Liver (tissue), 7 donors: ENCODE measurements at regions not wholly inside any gene's neighbourhood (a gene's known extent, or its start where the extent isn't known, plus 50 kb on each side); places are given as distances from the start of the nearest gene placed in this dataset.

Experiments
- DNase-seq: peaks from one replicate; pipeline ENCODE4 v3.0.0-alpha.2; 2017; ENCODE audit warnings: low spot score
- H3K27ac ChIP-seq, 2 donors: one replicate each; pipeline ENCODE4 v1.7.0; 2013; ENCODE audit warnings: inconsistent platforms in 2 of 2, low read length in 2 of 2, control low read depth in 1 of 2, low read depth in 1 of 2, mild to moderate bottlenecking in 1 of 2
- H3K27me3 ChIP-seq, 4 donors: one replicate each; pipeline versions ENCODE4 v1.6.1 to v1.7.0; 2013; ENCODE audit warnings: low read length in 3 of 4, inconsistent platforms in 1 of 4, mild to moderate bottlenecking in 1 of 4, moderate library complexity in 1 of 4; ENCODE audit not compliant: control insufficient read depth in 4 of 4, insufficient read depth in 4 of 4
- H3K36me3 ChIP-seq, 4 donors: one replicate each; pipeline versions ENCODE4 v1.6.1 to v1.7.0; 2013; ENCODE audit warnings: low read length in 3 of 4, mild to moderate bottlenecking in 3 of 4, low read depth in 1 of 4, moderate library complexity in 1 of 4; ENCODE audit not compliant: control insufficient read depth in 4 of 4, insufficient read depth in 3 of 4
- H3K4me1 ChIP-seq, 4 donors: one replicate each; pipeline versions ENCODE4 v1.6.1 to v1.7.0; 2013; ENCODE audit warnings: low read length in 3 of 4, mild to moderate bottlenecking in 3 of 4, moderate library complexity in 1 of 4; ENCODE audit not compliant: control insufficient read depth in 4 of 4, insufficient read depth in 4 of 4
- H3K4me3 ChIP-seq, 3 donors: one replicate each; pipeline versions ENCODE4 v1.6.1 to v1.7.0; 2013; ENCODE audit warnings: low read length in 3 of 3, control low read depth in 1 of 3, low read depth in 1 of 3, mild to moderate bottlenecking in 1 of 3
- H3K9ac ChIP-seq, 2 donors: one replicate each; pipeline ENCODE4 v1.7.0; 2013; ENCODE audit warnings: low read length in 2 of 2, mild to moderate bottlenecking in 2 of 2, moderate library complexity in 2 of 2, control low read depth in 1 of 2, low read depth in 1 of 2
- H3K9me3 ChIP-seq, 4 donors: one replicate each; pipeline versions ENCODE4 v1.6.1 to v1.7.0; 2013; ENCODE audit warnings: low read length in 3 of 4; ENCODE audit not compliant: control insufficient read depth in 4 of 4
- ATF3 ChIP-seq: IDR thresholded peaks from 2 replicates; pipeline ENCODE4 v1.6.1; 2016; ENCODE audit warnings: antibody characterized with exemption
- EGR1 ChIP-seq, 2 donors: IDR thresholded peaks; 2 replicates each; pipeline ENCODE4 v1.6.1; 2016 to 2018; ENCODE audit warnings: antibody characterized with exemption in 2 of 2, low read depth in 2 of 2
- FOXA1 ChIP-seq: IDR thresholded peaks from 2 replicates; pipeline ENCODE4 v1.6.1; 2016; ENCODE audit warnings: antibody characterized with exemption
- GABPA ChIP-seq, 2 donors: IDR thresholded peaks in 1 of 2; conservative IDR thresholded peaks in 1 of 2; 2 replicates each; pipeline ENCODE4 v1.6.1; 2016; ENCODE audit warnings: antibody characterized with exemption in 2 of 2, mild to moderate bottlenecking in 1 of 2, moderate library complexity in 1 of 2
- MAX ChIP-seq: IDR thresholded peaks from 2 replicates; pipeline ENCODE4 v1.6.1; 2016; ENCODE audit warnings: antibody characterized with exemption
- NR2F2 ChIP-seq: IDR thresholded peaks from 2 replicates; pipeline ENCODE4 v1.6.1; 2016; ENCODE audit warnings: antibody characterized with exemption
- RAD21 ChIP-seq, 2 donors: IDR thresholded peaks; 2 replicates each; pipeline ENCODE4 v1.6.1; 2016; ENCODE audit warnings: antibody characterized with exemption in 2 of 2, mild to moderate bottlenecking in 2 of 2
- REST ChIP-seq: IDR thresholded peaks from 2 replicates; pipeline ENCODE4 v1.6.1; 2016; ENCODE audit warnings: antibody characterized with exemption, mild to moderate bottlenecking
- YY1 ChIP-seq: IDR thresholded peaks from 2 replicates; pipeline ENCODE4 v1.6.1; 2016; ENCODE audit warnings: antibody characterized with exemption, mild to moderate bottlenecking
- ZBTB33 ChIP-seq: IDR thresholded peaks from 2 replicates; pipeline ENCODE4 v1.6.1; 2016; ENCODE audit warnings: antibody characterized with exemption
- WGBS: extraction: QIAGEN DNeasy Blood & Tissue Kit; methylation state at CpG from one replicate; pipeline ENCODE4 v1.1.7; 2013; 5-methylcytosine and 5-hydroxymethylcytosine counted together
- donor health status: healthy.
- donor health status: healthy.
- donor health status: healthy.
- donor health status: healthy.

- TF ChIP-seq NR2F2 (no peak), RAD21 (IDR thresholded peaks at IDR 0.05) (no peak), YY1 (no peak), EGR1 (IDR thresholded peaks at IDR 0.05; ENCODE audit: low read depth in 2 of 2) (no peak), GABPA (IDR thresholded peaks at IDR 0.05 in 1 of 2, conservative IDR thresholded peaks at IDR 0.05 in 1 of 2) (no peak), MAX (no peak), FOXA1 (no peak), REST (no peak), ZBTB33 (no peak), ATF3 (no peak)
- WGBS: 86% methylated on average over 8 of the region's 8 CpGs
- peaks cover 0 to 5% (median 0%) of the 10 kb centered on the region in 4 donors for H3K27me3 ChIP-seq
- DNase-seq: no peak
- H3K27ac ChIP-seq: no peak overlapping the region
- H3K4me1 ChIP-seq: peaks cover 0 to 14% (median 8%) of the 10 kb centered on the region in 4 donors
- H3K36me3 ChIP-seq: no peaks in the 10 kb centered on the region
- H3K4me3 ChIP-seq: no peak overlapping the region
- H3K9me3 ChIP-seq: no peaks in the 10 kb centered on the region
- no peak overlapping the region for H3K9ac ChIP-seq
Measured at GRCh38 chr12:4859478-4860210, 50.1 kb upstream of the KCNA1 start.
